Limb (tissue), 2 donors: ENCODE measurements at regions not wholly inside any gene's neighbourhood (a gene's known extent, or its start where the extent isn't known, plus 50 kb on each side); places are given as distances from the start of the nearest gene placed in this dataset.
A peak's percentile ranks its signal among the peaks of the same experiment; 100 is the strongest.
"Not testable (repeated sequence)": the region's sequence is repeated elsewhere in the genome, so short reads cannot be mapped to it uniquely, and the experiment has no call there.

ENCODE experiments used
- DNase-seq, 2 donors: peaks; one replicate each; pipeline ENCODE4 v3.0.0-alpha.2; 2016; ENCODE audit errors: extremely low spot score in 2 of 2

DNA sequence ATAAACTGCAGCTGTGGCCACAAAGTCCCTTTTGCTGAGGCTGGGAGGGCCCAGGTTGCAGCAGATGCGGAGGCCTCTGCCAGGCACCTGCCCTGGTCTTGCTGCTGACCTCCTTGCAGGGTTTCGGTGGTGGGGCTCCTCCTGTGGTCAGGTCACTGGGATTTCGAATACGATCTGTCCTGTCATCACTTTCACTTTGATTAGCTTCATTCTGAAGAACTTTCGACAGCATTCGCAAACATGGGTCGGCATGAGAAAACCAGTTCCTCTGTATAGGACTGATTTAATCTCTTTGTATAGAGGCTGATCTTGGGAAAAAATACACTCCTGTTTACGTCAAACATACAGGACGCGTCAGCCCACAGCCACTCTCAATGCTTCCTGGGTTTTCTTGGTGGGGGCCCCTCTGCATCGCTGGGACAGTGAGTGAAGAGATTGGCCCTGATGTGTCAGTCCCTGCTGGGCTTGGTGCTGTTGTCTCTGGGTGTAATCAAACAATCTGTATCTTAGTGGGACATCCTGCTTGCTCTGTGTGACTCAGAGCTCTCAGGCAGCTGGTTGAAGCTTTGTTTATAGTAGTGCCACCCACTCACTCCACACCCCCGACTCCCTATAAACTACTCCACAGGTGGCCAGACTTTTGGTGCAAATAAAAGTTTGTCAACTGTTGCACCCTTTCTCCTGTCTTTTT, 209.4 kb upstream of the CXCR4 start:
- DNase-seq = no peak

DNA sequence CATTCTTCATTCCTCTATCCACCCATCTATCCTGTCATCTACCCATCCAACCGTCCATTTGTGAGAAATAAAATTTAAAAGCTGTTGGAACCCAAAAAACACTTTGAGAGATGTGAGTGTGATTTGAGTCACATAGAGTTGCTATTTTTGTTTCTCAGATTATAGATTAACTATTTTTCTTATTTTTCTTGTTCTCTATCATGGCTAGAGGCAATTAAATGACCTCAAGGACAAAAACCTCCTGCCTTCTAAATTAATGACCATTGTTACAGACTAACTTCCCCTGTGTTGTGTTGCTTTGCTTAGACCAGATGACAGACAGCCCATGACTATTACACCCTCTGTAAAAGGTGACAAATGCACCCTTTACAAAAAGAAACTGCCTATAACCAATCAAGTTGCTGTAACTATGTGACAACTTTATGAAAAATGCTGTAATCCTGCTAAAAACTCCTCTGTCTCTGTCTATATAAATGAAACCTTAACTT, 207.9 kb upstream of the CXCR4 start:
- no peak for DNase-seq

DNA sequence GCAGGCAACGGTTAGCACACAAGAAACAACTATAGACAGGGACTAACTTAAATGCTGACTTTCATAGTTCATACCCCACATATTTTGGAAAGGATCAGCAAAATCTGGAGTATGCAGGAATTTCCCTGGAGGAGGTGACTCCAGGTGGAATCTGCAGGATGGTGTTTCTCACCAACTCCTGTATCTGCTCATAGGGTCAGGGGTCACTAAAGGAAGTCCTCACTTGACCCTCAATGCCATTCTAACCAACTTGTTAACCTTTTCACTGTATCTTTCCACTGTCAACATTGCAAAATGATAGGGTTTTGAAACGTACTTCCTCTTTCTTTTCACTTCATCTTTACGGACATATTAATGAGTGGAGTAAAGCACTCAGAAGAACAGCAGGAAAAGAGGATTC, 207.0 kb upstream of the CXCR4 start:
- DNase-seq = no peak

DNA sequence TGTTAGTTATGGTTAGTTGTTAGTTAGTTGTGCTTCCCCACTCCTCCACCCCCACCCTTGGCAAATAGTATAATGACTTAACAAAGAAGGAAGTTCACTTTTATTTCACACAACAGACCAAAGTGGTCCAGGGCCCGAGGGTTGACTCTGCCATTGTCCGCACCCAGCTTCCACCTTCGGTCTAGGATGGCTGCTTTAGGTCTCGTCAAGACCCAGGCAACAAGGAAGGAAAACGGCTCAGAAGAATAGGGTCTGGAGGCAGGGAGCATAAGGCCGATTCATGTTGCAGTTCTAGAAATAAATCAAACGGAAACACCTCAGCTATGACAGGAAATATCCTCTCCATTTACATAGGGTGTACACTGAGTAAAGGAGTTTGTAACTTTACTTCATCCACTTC, 206.0 kb upstream of the CXCR4 start:
- no peak for DNase-seq

DNA sequence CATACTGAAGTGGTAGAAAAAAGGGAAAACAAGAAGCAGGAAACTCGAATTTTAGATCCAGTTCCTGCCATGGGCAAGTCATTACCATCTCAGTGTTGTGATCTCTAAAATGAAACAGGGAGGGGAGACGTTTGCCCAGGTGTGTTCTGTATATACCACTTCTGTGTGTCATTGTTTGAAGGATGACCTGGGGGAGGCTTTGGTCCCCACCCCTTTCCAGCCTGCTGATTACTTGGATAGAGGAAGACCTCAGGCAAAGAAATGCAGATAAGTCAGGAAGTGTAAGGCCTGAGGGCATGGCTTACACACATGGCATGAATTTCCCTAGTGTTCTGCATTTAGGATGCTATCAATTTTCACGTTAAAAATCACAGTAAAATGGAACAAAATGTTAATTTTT, 205.2 kb upstream of the CXCR4 start:
- no peak for DNase-seq

DNA sequence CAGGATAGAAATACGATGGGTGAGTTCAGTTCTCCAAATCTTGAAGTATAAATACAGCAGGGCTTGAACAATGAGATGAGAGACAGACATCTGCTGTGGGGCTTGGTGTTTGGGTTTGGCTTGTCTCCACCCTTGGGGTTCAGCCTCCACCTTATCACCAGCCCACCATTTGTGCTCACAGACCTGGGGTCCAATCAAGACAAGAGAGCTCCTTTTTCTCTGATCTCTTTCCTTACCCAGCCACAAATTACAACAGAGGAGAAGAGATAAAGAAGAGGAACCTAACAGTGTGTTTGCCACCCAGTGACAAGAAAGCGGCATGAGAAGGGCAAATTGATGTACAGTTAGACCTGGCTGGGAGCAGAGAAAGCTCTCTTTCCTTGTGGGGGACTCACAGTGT, 204.5 kb upstream of the CXCR4 start:
- no peak for DNase-seq

DNA sequence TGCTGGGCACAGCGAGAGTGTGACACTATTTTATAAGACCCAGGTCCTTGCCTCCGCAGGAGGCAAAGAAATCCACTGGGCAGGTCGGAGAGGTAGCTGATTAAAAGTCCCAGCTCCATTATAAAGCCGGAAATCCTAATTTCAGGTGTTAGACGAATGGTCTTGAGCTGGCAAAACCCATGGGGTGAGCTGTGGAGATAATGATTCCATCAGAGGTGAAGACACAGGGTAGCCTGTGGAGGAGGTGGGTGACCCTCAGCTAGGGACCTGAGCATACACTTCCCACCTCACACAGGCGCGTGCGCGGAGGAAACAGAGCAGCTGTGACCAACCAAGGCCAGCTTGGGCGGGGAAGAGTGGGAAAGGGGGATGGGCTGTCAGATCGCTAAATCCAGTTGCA, 201.7 kb upstream of the CXCR4 start:
- no peak for DNase-seq

DNA sequence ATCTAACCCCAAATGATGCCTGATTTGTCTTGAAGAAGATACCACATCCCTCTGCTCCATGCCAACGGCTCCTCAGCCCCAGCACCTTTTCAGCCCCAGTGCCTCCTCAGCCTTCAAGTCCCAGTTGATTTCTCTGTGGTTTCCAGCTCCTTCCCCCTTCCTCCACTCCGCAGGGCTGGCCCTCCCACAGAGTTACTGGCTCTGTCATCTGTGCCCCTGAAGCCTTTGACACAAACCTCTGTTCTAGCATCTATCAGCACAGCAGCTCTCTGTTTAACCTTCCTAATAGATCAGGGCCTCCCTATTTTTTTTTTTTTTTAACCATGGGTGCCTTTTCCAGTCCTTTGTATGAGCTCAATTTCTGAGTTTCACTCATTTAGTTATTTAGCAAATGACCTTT, 201.3 kb upstream of the CXCR4 start:
- no peak for DNase-seq

DNA sequence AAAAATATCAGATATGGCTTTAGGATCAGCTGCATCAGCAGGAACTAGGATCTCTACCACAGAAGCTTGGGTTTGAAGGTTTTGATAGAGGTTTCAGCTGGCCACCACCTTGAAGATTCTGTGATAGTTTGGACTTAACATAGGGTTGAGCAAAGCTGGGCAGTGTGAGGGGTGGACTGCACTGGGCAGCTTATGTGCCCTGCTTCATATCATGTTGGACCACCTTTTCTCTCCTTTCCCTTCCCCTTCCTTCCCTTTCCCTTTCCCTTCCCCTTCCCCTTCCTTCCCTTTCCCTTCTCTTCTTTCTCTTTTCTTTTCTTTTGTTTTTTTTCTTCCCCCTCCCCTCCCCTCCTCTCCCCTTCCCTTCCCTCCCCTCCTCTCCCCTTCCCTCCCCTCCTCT, 196.3 kb upstream of the CXCR4 start:
- DNase-seq = no peak

DNA sequence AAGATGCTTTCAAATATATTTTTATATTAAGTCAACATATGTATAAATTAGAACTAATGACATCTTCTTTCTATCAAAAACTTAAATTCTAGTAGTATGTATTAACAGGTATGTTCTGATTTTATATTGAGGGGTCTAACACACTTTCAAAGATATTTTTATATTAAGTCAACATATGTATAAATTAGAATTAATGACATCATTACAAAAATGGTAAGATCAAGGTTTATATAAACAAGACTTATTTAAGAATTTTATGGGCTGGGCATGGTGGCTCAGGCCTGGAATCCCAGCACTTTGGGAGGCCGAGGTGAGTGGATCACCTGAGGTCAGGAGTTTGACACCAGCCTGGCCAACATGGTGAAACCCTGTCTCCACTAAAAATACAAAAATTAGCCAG, 194.6 kb upstream of the CXCR4 start:
- not testable (repeated sequence) for DNase-seq

DNA sequence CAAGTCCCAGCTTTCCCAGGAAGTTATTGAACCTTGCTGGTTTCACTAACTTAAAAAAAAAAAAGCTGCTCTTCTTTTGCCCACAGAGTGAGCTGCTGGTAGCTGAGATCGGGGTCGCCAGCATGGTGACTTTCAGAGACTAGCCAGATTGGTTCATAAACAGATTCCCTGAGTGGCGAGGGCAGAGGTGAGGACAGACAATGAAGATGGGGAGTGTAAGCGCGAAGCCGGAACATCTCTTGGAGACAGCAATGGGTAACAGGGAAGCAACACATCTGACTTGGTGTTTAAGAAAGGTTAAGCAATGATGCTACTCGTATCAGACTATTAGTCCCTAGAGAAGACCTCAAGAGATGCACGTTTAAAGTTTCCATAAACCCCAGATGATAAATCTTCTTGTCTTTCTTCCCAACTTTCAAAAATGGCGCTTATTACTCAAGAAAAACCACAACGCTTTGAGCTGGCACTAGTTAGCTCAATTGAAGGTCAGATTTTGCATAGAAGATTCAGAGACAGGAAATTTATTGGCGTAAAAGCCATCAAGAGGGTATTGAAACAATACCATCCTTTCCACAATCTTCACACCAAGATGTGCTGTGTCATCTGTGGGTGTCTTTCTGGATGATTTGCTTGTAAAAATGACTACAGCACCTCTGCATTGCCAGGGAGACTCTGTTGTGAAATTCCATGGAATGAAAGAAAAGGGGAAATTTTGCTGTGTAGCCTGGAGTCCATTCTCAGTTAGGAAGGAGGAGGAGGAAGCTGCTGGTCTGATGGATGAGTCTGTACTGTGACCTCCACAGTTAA, 193.1 kb upstream of the CXCR4 start:
- no peak for DNase-seq

DNA sequence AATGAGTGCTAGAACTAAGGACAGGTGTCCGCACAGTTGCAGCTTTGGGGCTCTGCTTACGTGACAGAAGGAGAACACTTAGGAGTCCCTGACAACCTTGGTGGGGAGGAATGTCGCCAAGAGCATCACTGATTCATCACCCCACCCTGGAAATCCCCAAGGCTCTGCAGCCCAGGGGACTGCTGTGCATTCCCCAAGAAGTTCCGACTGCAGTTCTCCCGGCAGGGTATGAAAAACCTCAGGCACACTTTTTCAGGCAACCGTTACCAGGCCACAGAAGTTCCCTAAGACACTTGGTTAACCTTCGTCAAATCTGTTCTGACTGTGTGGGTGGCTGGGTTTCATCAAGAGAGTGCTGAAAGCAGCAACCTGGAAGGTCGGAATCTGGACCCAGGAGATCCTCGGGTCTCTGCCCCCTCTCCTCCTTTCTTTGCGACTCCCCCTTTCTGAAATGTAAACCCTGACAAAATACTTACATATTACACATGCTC, 192.1 kb upstream of the CXCR4 start:
- no peak for DNase-seq

DNA sequence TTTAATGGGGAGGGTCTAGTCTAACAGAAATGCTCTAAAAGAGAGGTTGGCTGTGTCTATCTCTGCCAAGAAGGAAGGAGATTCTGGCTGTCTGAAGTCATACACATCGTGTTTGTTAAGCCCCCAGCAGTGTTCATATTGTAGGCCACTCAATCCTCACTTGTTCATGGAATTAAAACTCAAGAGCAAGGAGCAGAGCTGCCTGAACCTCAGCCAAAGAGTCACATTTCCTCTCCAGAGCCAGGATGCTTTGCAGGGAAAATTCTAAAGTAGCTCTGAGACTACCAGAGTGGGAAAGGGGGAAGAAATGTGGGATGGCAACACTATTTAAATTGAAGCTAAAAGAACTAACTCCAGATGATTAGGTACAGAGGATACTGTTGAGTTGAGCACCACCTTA, 190.7 kb upstream of the CXCR4 start:
- DNase-seq = peak in 1 of 2 donors; percentile 9

DNA sequence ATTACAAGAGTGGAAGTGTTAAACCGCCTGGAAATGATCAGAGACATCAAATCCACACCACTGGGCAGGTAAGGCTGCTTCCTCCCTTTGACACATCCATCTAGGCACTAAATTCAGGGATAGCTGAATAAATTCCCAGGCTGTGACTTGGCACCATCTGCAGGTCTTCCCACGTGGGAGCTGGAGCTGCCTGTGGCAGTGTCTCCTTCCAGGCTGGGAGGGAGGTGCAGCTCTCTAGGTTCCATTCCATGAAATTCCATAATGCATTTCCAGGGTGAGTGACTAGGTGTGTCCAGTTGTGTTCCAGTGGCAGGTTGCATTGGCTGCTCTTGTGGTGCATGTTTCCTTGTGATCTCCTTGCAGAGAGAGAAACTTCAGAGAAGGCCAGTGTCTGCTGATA, 188.9 kb upstream of the CXCR4 start:
- DNase-seq = no peak

DNA sequence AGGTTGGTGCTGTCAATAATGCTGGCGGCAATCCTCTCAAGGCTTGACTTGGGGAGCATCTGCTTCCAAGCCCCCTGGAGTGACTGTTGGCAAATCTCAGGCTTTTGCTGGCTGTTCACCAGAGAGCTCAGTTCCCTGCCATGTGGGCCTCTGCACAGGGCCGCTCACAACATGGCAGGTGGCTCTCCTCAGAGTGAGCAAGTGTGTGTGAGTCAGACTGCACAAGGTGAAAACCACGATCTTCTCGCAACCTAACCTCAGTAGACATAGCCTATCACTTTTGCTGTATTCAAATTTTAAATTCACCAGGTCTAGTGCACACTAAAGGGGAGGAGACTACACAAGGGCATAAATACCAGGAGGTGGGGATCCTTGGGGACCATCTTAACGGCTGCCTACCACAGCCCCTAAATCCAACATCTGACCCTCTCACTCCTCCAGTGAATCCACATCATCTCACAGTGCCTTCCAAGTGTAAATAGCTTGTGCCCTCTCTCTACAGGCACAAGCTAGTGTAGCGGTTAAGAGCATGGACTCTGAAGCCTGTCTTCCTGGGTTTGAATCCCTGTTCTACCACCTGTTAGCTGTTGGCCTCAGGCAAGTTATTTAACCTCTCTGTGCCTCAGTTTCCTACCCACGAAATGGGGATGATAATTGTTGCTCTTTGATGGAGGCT, 187.7 kb upstream of the CXCR4 start:
- no peak for DNase-seq

DNA sequence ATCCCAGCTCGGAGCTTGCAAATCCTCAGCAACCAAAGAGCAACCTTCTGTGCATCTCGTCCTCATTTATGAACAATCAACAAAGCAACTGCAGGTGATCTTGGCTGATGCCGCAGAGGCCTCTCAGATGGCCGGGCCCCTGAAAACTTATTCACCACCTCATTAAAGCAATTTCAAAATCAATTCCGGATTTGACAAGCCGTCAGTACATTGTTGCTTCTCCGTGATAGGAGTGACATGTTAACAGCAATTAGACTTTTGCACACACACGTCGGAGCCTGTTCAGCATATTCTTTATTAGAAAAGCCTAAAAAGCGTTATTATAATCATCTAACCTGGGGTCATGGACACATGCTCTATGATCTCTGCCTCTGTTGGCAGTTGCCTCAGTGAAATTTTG, 183.1 kb upstream of the CXCR4 start:
- DNase-seq = no peak

DNA sequence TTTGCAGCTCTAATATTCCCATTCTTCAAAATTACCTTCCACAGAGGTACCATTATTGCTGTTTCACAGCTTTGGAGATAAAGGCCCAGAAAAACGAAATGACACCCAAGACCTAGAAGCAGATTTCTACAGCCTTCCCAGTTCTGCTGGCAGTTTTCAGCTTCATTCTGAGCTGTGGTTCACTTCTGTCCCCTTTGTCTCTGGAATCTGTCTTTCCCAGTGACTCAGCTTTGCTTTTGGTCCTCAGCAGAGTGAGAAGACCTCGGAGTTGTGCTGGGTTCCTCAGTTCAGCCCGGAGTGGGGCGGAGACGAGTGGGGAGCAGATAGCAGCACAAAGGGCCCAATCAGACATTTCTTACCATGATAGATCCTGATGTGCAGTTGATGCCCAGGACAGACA, 180.7 kb upstream of the CXCR4 start:
- DNase-seq = no peak

DNA sequence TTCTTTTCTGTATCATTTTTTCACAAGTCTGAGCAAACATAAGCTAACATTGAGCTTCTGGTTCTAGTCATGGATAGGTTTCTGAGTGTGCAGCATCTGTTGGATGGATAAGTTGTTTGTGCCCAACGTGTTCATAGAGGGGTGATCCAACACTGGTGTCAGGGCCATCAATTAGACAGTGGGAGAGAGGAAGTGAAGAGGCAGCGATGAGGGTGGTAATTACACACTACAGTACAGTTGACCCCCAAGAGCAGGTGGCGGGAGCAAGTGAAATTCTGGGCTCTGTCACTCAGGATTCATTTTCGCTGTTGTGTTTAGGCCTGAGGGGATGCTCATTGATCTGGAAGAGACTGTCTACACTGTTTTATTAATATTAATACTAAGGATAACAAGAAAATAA, 180.0 kb upstream of the CXCR4 start:
- no peak for DNase-seq

DNA sequence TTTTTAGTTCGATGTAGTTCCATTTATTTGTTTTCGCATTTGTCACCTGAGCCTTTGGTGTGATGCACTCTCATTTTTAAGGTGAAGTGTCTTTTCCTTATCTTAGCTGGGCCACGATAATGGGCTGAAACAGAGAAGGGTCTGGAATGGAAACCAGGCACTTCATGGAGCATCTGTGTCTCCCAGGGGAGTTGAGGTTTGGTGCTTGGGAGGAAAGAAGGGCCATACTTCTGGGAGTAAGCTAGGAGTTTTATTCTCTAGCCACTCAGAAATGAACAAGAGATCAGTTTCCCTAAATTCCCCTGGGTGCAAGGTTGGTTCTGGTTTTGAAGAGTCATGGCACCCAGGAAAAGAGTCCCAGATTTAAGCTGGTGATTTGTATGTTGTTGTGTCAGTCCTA, 179.4 kb upstream of the CXCR4 start:
- no peak for DNase-seq

DNA sequence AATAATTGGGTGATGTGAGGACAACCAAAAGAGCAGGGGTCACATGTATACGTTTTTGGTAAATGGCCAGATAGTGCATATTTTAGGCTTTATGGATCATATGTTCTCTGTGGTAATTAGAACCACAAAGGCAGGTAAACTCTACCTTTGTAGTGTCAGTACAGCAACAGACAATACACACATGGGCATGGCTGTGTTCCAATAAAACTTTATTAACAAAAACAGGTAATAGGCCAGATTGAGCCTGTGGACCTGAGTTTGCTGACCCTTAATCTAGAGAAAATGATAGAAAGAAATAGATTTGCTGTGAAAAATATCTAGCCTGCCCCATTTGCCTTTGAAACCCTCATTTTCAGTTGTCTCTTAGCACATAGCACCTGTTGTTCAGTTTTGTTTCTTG, 177.2 kb upstream of the CXCR4 start:
- DNase-seq = no peak

DNA sequence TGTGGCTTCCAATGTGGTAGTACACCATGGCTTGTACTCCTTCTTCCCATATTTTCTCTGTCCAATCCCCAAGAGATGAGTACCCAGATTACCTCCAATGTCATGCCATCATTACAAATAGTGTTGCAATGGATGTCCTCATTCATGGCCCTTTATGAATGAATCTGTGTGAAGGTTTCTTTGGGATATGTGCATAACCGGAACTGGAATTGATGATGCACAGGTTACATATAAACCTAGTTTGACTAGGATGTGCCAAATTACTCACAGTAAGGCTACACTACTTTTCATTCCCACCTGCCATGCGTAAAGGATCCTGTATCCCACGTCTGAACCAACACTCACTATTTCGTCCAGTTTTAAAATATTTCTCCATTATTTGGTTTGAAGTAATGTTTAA, 173.9 kb upstream of the CXCR4 start:
- no peak for DNase-seq

DNA sequence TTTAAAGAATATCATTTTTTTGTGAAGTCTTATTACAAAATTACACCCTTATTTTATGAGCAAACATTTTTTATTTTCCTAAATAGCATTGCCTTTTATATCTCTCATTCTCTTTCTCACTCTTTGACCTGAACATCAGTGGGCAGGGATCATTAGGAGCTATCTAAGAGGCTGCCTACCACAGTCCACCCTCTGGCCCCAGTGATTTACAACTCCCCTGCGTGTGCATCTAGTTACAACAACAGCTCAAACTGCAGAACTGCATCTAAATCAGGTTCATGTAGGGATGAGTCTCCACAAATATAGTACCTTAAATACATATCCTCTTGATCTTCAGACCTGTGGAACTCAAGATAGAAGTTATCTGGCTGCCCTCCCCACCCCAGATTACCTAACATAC, 172.4 kb upstream of the CXCR4 start:
- DNase-seq = no peak
